ENCODE measurements at regions not wholly inside any gene's neighbourhood (a gene's known extent, or its start where the extent isn't known, plus 50 kb on each side); places are given as distances from the start of the nearest gene placed in this dataset.
"Not testable (repeated sequence)": the region's sequence is repeated elsewhere in the genome, so short reads cannot be mapped to it uniquely, and the experiment has no call there.

- not testable (repeated sequence) for TF ChIP-seq CTCF (IDR thresholded peaks at IDR 0.05; ENCODE audit: low read depth, low read length, missing input control); ZBTB33 (IDR thresholded peaks at IDR 0.05); RAD21 (IDR thresholded peaks at IDR 0.05); JUND (IDR thresholded peaks at IDR 0.05)
- TF ChIP-seq, protein P1, sequence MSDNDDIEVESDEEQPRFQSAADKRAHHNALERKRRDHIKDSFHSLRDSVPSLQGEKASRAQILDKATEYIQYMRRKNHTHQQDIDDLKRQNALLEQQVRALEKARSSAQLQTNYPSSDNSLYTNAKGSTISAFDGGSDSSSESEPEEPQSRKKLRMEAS (IDR thresholded peaks at IDR 0.05), result not testable (repeated sequence)
- TF ChIP-seq, protein P2, sequence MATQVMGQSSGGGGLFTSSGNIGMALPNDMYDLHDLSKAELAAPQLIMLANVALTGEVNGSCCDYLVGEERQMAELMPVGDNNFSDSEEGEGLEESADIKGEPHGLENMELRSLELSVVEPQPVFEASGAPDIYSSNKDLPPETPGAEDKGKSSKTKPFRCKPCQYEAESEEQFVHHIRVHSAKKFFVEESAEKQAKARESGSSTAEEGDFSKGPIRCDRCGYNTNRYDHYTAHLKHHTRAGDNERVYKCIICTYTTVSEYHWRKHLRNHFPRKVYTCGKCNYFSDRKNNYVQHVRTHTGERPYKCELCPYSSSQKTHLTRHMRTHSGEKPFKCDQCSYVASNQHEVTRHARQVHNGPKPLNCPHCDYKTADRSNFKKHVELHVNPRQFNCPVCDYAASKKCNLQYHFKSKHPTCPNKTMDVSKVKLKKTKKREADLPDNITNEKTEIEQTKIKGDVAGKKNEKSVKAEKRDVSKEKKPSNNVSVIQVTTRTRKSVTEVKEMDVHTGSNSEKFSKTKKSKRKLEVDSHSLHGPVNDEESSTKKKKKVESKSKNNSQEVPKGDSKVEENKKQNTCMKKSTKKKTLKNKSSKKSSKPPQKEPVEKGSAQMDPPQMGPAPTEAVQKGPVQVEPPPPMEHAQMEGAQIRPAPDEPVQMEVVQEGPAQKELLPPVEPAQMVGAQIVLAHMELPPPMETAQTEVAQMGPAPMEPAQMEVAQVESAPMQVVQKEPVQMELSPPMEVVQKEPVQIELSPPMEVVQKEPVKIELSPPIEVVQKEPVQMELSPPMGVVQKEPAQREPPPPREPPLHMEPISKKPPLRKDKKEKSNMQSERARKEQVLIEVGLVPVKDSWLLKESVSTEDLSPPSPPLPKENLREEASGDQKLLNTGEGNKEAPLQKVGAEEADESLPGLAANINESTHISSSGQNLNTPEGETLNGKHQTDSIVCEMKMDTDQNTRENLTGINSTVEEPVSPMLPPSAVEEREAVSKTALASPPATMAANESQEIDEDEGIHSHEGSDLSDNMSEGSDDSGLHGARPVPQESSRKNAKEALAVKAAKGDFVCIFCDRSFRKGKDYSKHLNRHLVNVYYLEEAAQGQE (IDR thresholded peaks at IDR 0.05), result not testable (repeated sequence)
These were observed 471.9 kb downstream of the FOXD4L5 start for GRCh38 chr9:64813072-64813471.
